Testis (tissue), 2 donors: ENCODE measurements at regions not wholly inside any gene's neighbourhood (a gene's known extent, or its start where the extent isn't known, plus 50 kb on each side); places are given as distances from the start of the nearest gene placed in this dataset.
"Not testable (repeated sequence)": the region's sequence is repeated elsewhere in the genome, so short reads cannot be mapped to it uniquely, and the experiment has no call there.

Experiments
- CTCF ChIP-seq, 3 experiments: fragments of 450-650 bp in 2 of 3; fragments of 200-600 bp in 1 of 3; sonication (generic) in 1 of 3; IDR thresholded peaks; one replicate each; pipeline ENCODE4 v1.5.1; 2016 to 2019; ENCODE audit warnings: antibody characterized with exemption in 3 of 3, mild to moderate bottlenecking in 2 of 3, moderate library complexity in 1 of 3
- POLR2A ChIP-seq: fragments of 450-650 bp; IDR thresholded peaks from one replicate; pipeline ENCODE4 v1.6.1; 2017; ENCODE audit warnings: antibody characterized with exemption, mild to moderate bottlenecking, moderate library complexity

GRCh38 chr13:44314160-44314559 is 59.5 kb upstream of the SERP2 start:
- TF ChIP-seq CTCF (IDR thresholded peaks at IDR 0.05); POLR2A: not testable (repeated sequence)
